B cell (primary cell): ENCODE measurements at regions not wholly inside any gene's neighbourhood (a gene's known extent, or its start where the extent isn't known, plus 50 kb on each side); places are given as distances from the start of the nearest gene placed in this dataset.

Experiments
- EZH2 ChIP-seq: IDR thresholded peaks from 2 replicates; pipeline ENCODE4 v1.6.1; 2012; ENCODE audit warnings: borderline replicate concordance, low read depth, mild to moderate bottlenecking, moderate library complexity, low read length; ENCODE audit not compliant: insufficient read depth, poor library complexity, severe bottlenecking
- TF ChIP-seq, protein P1 (sequence below): fragments of 200-600 bp; IDR thresholded peaks from one replicate; pipeline ENCODE4 v1.8.0; 2022; ENCODE audit warnings: antibody characterized with exemption, mild to moderate bottlenecking

DNA sequence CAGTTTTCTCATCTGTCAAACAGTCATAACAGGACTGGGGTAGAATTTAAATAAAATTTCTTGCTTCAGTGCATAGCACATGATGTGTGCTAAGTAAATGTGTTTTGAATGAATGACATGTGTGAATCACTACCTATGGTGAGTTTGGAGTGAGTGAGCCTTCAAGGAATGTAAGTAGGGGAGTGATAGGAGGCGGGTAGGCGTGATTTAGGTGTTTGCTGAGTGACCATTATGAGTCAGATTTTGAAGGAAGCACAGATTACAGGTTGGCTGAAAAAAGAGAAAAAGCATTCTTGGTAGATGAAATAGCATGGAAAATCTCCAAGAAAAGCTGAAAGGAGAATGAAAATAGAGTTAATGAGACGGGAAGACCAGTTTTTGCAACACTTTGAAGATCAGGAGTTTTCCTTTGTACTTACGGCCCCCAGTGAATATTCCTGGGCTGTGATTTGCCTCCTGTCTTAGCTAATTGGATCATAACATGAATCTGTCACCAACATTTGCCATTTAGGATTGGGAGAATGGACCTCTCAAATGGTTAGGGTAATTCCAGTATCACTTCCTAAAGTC lies 136.9 kb upstream of the GATA6 start:
- TF ChIP-seq, protein P1, sequence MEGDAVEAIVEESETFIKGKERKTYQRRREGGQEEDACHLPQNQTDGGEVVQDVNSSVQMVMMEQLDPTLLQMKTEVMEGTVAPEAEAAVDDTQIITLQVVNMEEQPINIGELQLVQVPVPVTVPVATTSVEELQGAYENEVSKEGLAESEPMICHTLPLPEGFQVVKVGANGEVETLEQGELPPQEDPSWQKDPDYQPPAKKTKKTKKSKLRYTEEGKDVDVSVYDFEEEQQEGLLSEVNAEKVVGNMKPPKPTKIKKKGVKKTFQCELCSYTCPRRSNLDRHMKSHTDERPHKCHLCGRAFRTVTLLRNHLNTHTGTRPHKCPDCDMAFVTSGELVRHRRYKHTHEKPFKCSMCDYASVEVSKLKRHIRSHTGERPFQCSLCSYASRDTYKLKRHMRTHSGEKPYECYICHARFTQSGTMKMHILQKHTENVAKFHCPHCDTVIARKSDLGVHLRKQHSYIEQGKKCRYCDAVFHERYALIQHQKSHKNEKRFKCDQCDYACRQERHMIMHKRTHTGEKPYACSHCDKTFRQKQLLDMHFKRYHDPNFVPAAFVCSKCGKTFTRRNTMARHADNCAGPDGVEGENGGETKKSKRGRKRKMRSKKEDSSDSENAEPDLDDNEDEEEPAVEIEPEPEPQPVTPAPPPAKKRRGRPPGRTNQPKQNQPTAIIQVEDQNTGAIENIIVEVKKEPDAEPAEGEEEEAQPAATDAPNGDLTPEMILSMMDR: no peak
- TF ChIP-seq EZH2: no peak
